Heart right ventricle (tissue), 16 donors: ENCODE measurements at regions not wholly inside any gene's neighbourhood (a gene's known extent, or its start where the extent isn't known, plus 50 kb on each side); places are given as distances from the start of the nearest gene placed in this dataset.

Experiments used
- ATAC-seq, 8 donors: fragments of 200-7000 bp; cut with Tn5 transposase; one replicate each; pipeline ENCODE4 v1.9.1; 2020; ENCODE audit warnings: mild to moderate bottlenecking in 8 of 8, moderate library complexity in 8 of 8, moderate number of reproducible peaks in 1 of 8
- DNase-seq, 2 donors: peaks; one replicate each; pipeline ENCODE4 v3.0.0-alpha.2; 2020
- H3K27ac ChIP-seq, 10 donors: fragments of 200-600 bp; sonication (generic) in 2 of 10; one replicate each; pipeline versions ENCODE4 v1.5.0 to v1.8.0; 2020 to 2022; ENCODE audit warnings: mild to moderate bottlenecking in 3 of 10
- H3K27me3 ChIP-seq, 7 donors: fragments of 200-600 bp; one replicate each; pipeline ENCODE4 v1.8.0; 2021 to 2022; ENCODE audit warnings: mild to moderate bottlenecking in 2 of 7
- H3K36me3 ChIP-seq, 9 donors: fragments of 200-600 bp; sonication (generic) in 1 of 9; one replicate each; pipeline versions ENCODE4 v1.5.0 to v1.8.0; 2020 to 2022; ENCODE audit warnings: mild to moderate bottlenecking in 2 of 9
- H3K4me1 ChIP-seq, 9 donors: fragments of 200-600 bp; sonication (generic) in 1 of 9; one replicate each; pipeline versions ENCODE4 v1.5.0 to v1.8.0; 2020 to 2022; ENCODE audit warnings: mild to moderate bottlenecking in 4 of 9
- H3K4me3 ChIP-seq, 10 donors: fragments of 200-600 bp; sonication (generic) in 2 of 10; one replicate each; pipeline versions ENCODE4 v1.5.0 to v1.8.0; 2020 to 2022; ENCODE audit warnings: mild to moderate bottlenecking in 7 of 10, moderate library complexity in 2 of 10
- H3K9me3 ChIP-seq, 11 donors: fragments of 200-600 bp in 10 of 11; sonication (generic) in 2 of 11; one replicate each; pipeline versions ENCODE4 v1.5.0 to v1.8.0; 2013 to 2022; ENCODE audit warnings: mild to moderate bottlenecking in 2 of 11, control low read depth in 1 of 11, moderate library complexity in 1 of 11
- WGBS, 2 donors: extraction: QIAGEN DNeasy Blood & Tissue Kit; methylation state at CpG; one replicate each; pipeline ENCODE4 v1.1.7; 2013; ENCODE audit warnings: inconsistent platforms in 1 of 2; 5-methylcytosine and 5-hydroxymethylcytosine counted together
- intact Hi-C, 10 donors: fragments of 100-400 bp; cut with DNase I; formaldehyde crosslinking; loops; one replicate each; pipeline versions ENCODE4 v1.11.1 to v1.14.2; 2022
- TF ChIP-seq, protein P1 (sequence below), 9 donors: fragments of 200-600 bp; sonication (generic) in 2 of 9; IDR thresholded peaks; one replicate each; pipeline versions ENCODE4 v1.5.0 to v1.8.0; 2021 to 2022; ENCODE audit warnings: antibody characterized with exemption in 9 of 9, mild to moderate bottlenecking in 5 of 9, moderate library complexity in 1 of 9
- donor health status: Arrhythmogenic right ventricular cardiomyopathy.
- donor health status: ischemic (EF 13 %, LVEDD 7.1; RV severe dilation, severe dysfunction).
- donor health status: healthy with polysubstance abuse.
- donor health status: DM: no; HTN: yes; CAD: no.
- donor health status: DM: no; HTN: no; CAD: no.
- donor health status: ischemic (EF 25% LVEDD 6.9; RV normal size, moderate dysfunction).
- donor health status: ischemic (EF 25% LVEDD 5.7; RV mildly dilated, moderate dysfunction).
- donor health status: healthy.
- donor health status: DM: yes; HTN: yes; CAD: no.
- donor health status: Ischemic cardiomyopathy.
- donor health status: ischemic (EF 35%, LVEDD 5.7; RV mildly dilated, moderate dysfunction).
- donor health status: nonischemic (EF 11% LVEDD 7.7; RV severe dilation, severe dysfunction).
- donor health status: DM: yes; HTN: yes; CAD: no.
- donor health status: PGD.
- donor health status: ischemic (EF 29% LVEDD 5.4; RV normal size, mild dysfunction).
- donor health status: nonischemic (EF 23%, LVEDD 6.1; RV moderate dilation, normal function).

DNA sequence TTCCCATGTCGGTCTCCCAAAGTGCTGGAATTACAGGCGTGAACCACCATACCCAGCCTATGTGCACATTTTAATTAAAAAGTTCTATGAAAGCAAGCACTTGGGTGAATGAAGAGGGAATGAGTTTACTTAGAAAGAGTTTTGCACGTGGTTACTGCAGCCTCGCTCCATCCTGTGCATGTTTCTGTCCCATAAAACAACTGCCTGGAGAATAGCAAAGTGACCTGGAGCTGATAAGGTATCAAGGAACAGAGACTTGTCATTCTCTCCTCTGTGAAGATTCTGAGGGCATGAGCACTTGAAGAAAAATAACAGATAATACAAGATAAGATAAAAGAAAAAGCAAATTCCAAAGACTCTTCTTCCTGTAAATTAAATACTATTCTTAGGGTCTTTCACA lies 112.2 kb upstream of the JCAD start:
- ATAC-seq, result no peak
- no peak overlapping the region for H3K27ac ChIP-seq

DNA sequence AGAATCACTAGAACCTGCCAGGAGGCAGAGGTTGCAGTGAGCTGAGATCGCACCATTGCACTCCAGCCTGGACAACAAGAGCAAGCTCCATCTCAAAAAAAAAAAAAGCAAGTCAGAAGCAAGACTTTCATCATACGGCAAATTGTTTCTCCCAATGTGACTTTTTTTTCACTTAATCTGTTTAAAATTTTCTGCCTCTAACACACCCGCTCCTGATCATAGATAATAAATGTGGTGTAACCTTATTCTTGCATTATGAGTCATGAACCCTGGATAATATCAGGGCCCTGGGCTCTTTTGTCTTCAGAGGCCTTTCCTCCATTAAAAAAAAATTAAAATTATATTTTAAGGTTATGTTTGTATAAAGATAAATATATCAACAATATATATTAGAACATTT lies 111.4 kb upstream of the JCAD start:
- intact Hi-C loops, result no loop called here
- no peak overlapping the region for H3K27ac ChIP-seq
- ATAC-seq, result no peak
- no peaks in the 10 kb centered on the region for H3K4me1 ChIP-seq
- H3K4me3 ChIP-seq, result no peak overlapping the region
- no peaks in the 10 kb centered on the region for H3K36me3 ChIP-seq
- 80 to 83% methylated on average over 3 of the region's 3 CpGs for WGBS, 2 donors
- H3K27me3 ChIP-seq, result peaks cover 0 to 5% (median 0%) of the 10 kb centered on the region in 7 donors
- no peak for DNase-seq
- no peaks in the 10 kb centered on the region for H3K9me3 ChIP-seq
- TF ChIP-seq, protein P1, sequence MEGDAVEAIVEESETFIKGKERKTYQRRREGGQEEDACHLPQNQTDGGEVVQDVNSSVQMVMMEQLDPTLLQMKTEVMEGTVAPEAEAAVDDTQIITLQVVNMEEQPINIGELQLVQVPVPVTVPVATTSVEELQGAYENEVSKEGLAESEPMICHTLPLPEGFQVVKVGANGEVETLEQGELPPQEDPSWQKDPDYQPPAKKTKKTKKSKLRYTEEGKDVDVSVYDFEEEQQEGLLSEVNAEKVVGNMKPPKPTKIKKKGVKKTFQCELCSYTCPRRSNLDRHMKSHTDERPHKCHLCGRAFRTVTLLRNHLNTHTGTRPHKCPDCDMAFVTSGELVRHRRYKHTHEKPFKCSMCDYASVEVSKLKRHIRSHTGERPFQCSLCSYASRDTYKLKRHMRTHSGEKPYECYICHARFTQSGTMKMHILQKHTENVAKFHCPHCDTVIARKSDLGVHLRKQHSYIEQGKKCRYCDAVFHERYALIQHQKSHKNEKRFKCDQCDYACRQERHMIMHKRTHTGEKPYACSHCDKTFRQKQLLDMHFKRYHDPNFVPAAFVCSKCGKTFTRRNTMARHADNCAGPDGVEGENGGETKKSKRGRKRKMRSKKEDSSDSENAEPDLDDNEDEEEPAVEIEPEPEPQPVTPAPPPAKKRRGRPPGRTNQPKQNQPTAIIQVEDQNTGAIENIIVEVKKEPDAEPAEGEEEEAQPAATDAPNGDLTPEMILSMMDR (IDR thresholded peaks at IDR 0.05), result no peak

More for the DNA sequence above, 112.2 kb upstream of the JCAD start:
- WGBS, 2 donors, result 56 to 66% methylated on average over 4 of the region's 4 CpGs
- DNase-seq, result no peak
- Histone ChIP-seq H3K27me3 (peaks cover 0 to 5% (median 0%) of the 10 kb centered on the region in 7 donors), H3K9me3 (no peaks in the 10 kb centered on the region), H3K4me3 (no peak overlapping the region), H3K36me3 (no peaks in the 10 kb centered on the region), H3K4me1 (no peaks in the 10 kb centered on the region)
- intact Hi-C loops, result no loop called here
- TF ChIP-seq, protein P1 (IDR thresholded peaks at IDR 0.05), result no peak

DNA sequence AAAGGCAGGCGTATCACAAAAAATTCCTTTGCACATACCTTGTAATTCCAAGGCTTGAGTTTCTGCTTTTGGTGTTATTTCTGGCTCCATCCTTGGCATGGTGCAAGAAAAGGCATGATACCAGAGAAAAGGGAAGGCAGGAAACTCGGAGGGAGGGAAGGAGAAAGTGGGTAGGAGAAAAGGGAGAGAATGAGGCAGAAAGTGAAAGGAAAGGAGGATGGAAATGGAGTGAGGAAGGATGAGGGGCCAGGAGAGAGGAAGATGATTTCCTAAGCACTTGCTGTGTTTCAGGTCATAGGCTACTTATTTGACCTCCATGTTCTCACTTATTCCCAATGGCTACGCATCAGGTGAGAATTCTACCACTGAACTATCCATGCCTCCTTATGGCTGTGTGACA lies 110.8 kb upstream of the JCAD start:
- H3K9me3 ChIP-seq, result no peaks in the 10 kb centered on the region
- peaks cover 0 to 5% (median 0%) of the 10 kb centered on the region in 7 donors for H3K27me3 ChIP-seq
- ATAC-seq (no peak), DNase-seq (no peak)
- H3K27ac ChIP-seq, result no peak overlapping the region
- 93 to 100% methylated on average over 3 of the region's 3 CpGs for WGBS, 2 donors
- no peaks in the 10 kb centered on the region for H3K4me1 ChIP-seq
- TF ChIP-seq, protein P1 (IDR thresholded peaks at IDR 0.05), result no peak
- intact Hi-C loops, result no loop called here
- H3K4me3 ChIP-seq, result no peak overlapping the region
- no peaks in the 10 kb centered on the region for H3K36me3 ChIP-seq

DNA sequence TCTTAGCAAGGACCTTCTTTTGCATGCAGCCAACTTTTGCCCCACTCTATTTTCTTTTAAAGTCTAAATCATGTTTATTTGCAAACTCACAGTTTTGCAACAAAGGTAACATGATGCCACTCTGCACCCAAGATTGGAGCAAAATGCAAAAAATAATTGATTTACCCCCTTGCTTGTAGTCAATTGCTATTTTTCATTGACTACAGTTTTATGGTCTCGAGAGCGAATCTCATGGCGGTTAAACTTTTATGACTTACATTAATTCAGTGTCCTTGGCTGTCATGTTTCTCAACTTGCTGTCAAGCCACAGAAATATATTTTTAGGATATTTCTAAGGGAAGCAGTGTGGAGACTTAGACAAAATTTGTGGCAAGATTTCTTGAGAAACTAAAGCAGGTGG lies 110.0 kb upstream of the JCAD start:
- TF ChIP-seq, protein P1 (IDR thresholded peaks at IDR 0.05), result no peak
- no peak overlapping the region for H3K4me3 ChIP-seq
- no peak for DNase-seq
- H3K4me1 ChIP-seq, result no peaks in the 10 kb centered on the region
- 96 to 98% methylated on average over 3 of the region's 3 CpGs for WGBS, 2 donors
- intact Hi-C loops, result no loop called here
- H3K27ac ChIP-seq, result no peak overlapping the region
- no peak for ATAC-seq
- H3K9me3 ChIP-seq, result no peaks in the 10 kb centered on the region
- H3K27me3 ChIP-seq, result peaks cover 0 to 5% (median 0%) of the 10 kb centered on the region in 7 donors
- H3K36me3 ChIP-seq, result no peaks in the 10 kb centered on the region
